Stimulated activated naive CD8-positive, alpha-beta T cell treated with anti-CD3 and anti-CD28 coated beads, Interleukin-15, amount 100 ng/mL, for 72 hours (primary cell): ENCODE measurements at regions not wholly inside any gene's neighbourhood (a gene's known extent, or its start where the extent isn't known, plus 50 kb on each side); places are given as distances from the start of the nearest gene placed in this dataset.

ENCODE experiments used
- ATAC-seq: fragments of 150-1000 bp; cut with Tn5 transposase; 2 replicates; pipeline ENCODE4 v1.10.0; 2021; ENCODE audit warnings: mild to moderate bottlenecking, moderate library complexity
- DNase-seq, 2 donors: peaks; one replicate each; pipeline ENCODE4 v3.0.0; 2021 to 2022
- H3K27ac Mint-ChIP-seq, 2 donors: one replicate each; pipeline ENCODE4 v1.8.0; 2022; ENCODE audit warnings: mild to moderate bottlenecking in 2 of 2, mixed read lengths in 2 of 2, moderate library complexity in 2 of 2
- H3K27me3 Mint-ChIP-seq: one replicate; pipeline ENCODE4 v1.8.0; 2022; ENCODE audit warnings: mixed read lengths
- H3K4me1 Mint-ChIP-seq: one replicate; pipeline ENCODE4 v1.8.0; 2022; ENCODE audit warnings: mild to moderate bottlenecking, mixed read lengths
- H3K4me3 Mint-ChIP-seq, 2 donors: one replicate each; pipeline ENCODE4 v1.8.0; 2022; ENCODE audit warnings: mild to moderate bottlenecking in 2 of 2, mixed read lengths in 2 of 2, moderate library complexity in 1 of 2
- H3K9me3 Mint-ChIP-seq, 2 donors: one replicate each; pipeline ENCODE4 v1.8.0; 2022; ENCODE audit warnings: mixed read lengths in 2 of 2

- DNase-seq, result no peak
- no peaks in the 10 kb centered on the region for H3K9me3 Mint-ChIP-seq
- H3K27ac Mint-ChIP-seq, result no peak overlapping the region
- no peak overlapping the region for H3K4me3 Mint-ChIP-seq
- H3K27me3 Mint-ChIP-seq, result peaks cover 31% of the 10 kb centered on the region
- H3K4me1 Mint-ChIP-seq, result no peaks in the 10 kb centered on the region
- ATAC-seq, result no peak
Measured at GRCh38 chr2:16615687-16616615, 49.7 kb downstream of the CYRIA start.

GRCh38 chr2:16615246-16615645 is 50.4 kb downstream of the CYRIA start:
- Mint-ChIP-seq H3K27me3 (peaks cover 25% of the 10 kb centered on the region), H3K9me3 (no peaks in the 10 kb centered on the region), H3K27ac (no peak overlapping the region), H3K4me1 (no peaks in the 10 kb centered on the region), H3K4me3 (no peak overlapping the region)
- DNase-seq (no peak), ATAC-seq (no peak)

GRCh38 chr2:16614314-16614860 is 51.2 kb downstream of the CYRIA start:
- Mint-ChIP-seq H3K4me1 (peaks cover 3% of the 10 kb centered on the region), H3K4me3 (no peak overlapping the region), H3K27me3 (peaks cover 25% of the 10 kb centered on the region), H3K9me3 (no peaks in the 10 kb centered on the region), H3K27ac (no peak overlapping the region)
- DNase-seq (no peak), ATAC-seq (no peak)

- ATAC-seq (no peak), DNase-seq (no peak)
- Mint-ChIP-seq H3K27me3 (peaks cover 25% of the 10 kb centered on the region), H3K9me3 (no peaks in the 10 kb centered on the region), H3K27ac (no peak overlapping the region), H3K4me3 (no peak overlapping the region), H3K4me1 (peaks cover 10% of the 10 kb centered on the region)
Measured at GRCh38 chr2:16613539-16614011, 52.1 kb downstream of the CYRIA start.

- ATAC-seq, result no peak
- Mint-ChIP-seq H3K27me3 (peaks cover 25% of the 10 kb centered on the region), H3K27ac (no peak overlapping the region)
Measured at GRCh38 chr2:16612490-16612889, 53.1 kb downstream of the CYRIA start.

GRCh38 chr2:16609786-16610185 is 55.8 kb downstream of the CYRIA start:
- Mint-ChIP-seq H3K27me3 (peaks cover 16% of the 10 kb centered on the region), H3K4me1 (peaks cover 10% of the 10 kb centered on the region), H3K9me3 (no peaks in the 10 kb centered on the region), H3K4me3 (no peak overlapping the region), H3K27ac (no peak overlapping the region)
- no peak for ATAC-seq
- DNase-seq, result no peak

More at GRCh38 chr2:16612490-16612889, 53.1 kb downstream of the CYRIA start:
- no peak overlapping the region for H3K4me3 Mint-ChIP-seq
- DNase-seq, result no peak
- no peaks in the 10 kb centered on the region for H3K9me3 Mint-ChIP-seq
- peaks cover 10% of the 10 kb centered on the region for H3K4me1 Mint-ChIP-seq

- H3K9me3 Mint-ChIP-seq, result no peaks in the 10 kb centered on the region
- peak; percentile 83 to 85 for DNase-seq
- H3K4me3 Mint-ChIP-seq, result peak overlapping the region; percentile 73 to 80
- no peak overlapping the region for H3K27ac Mint-ChIP-seq
- H3K27me3 Mint-ChIP-seq, result peaks cover 8% of the 10 kb centered on the region
- H3K4me1 Mint-ChIP-seq, result peaks cover 10% of the 10 kb centered on the region
- ATAC-seq, result peak; percentile 90
Measured at GRCh38 chr2:16608661-16609643, 56.7 kb downstream of the CYRIA start.

- H3K4me1 Mint-ChIP-seq, result peaks cover 10% of the 10 kb centered on the region
- DNase-seq, result no peak
- no peaks in the 10 kb centered on the region for H3K27me3 Mint-ChIP-seq
- no peak overlapping the region for H3K4me3 Mint-ChIP-seq
- no peak for ATAC-seq
- H3K9me3 Mint-ChIP-seq, result no peaks in the 10 kb centered on the region
- H3K27ac Mint-ChIP-seq, result no peak overlapping the region
Measured at GRCh38 chr2:16607301-16607700, 58.3 kb downstream of the CYRIA start.

GRCh38 chr2:16604236-16604635 is 61.4 kb downstream of the CYRIA start:
- peaks cover 7% of the 10 kb centered on the region for H3K27me3 Mint-ChIP-seq
- H3K27ac Mint-ChIP-seq, result no peak overlapping the region
- H3K4me1 Mint-ChIP-seq, result peaks cover 6% of the 10 kb centered on the region
- H3K4me3 Mint-ChIP-seq, result no peak overlapping the region
- no peak for DNase-seq
- no peaks in the 10 kb centered on the region for H3K9me3 Mint-ChIP-seq
- ATAC-seq, result no peak

- no peak for ATAC-seq
- DNase-seq, result no peak
- Mint-ChIP-seq H3K4me3 (no peak overlapping the region), H3K27me3 (no peaks in the 10 kb centered on the region), H3K4me1 (no peaks in the 10 kb centered on the region), H3K9me3 (no peaks in the 10 kb centered on the region), H3K27ac (no peak overlapping the region)
Measured at GRCh38 chr2:16591370-16591933, 74.2 kb downstream of the CYRIA start.

GRCh38 chr2:16589465-16589864 is 76.2 kb downstream of the CYRIA start:
- no peak for DNase-seq
- Mint-ChIP-seq H3K27me3 (no peaks in the 10 kb centered on the region), H3K27ac (no peak overlapping the region), H3K4me1 (no peaks in the 10 kb centered on the region), H3K9me3 (no peaks in the 10 kb centered on the region), H3K4me3 (no peak overlapping the region)
- no peak for ATAC-seq

GRCh38 chr2:16588565-16588964 is 77.1 kb downstream of the CYRIA start:
- Mint-ChIP-seq H3K4me1 (no peaks in the 10 kb centered on the region), H3K9me3 (no peaks in the 10 kb centered on the region), H3K4me3 (no peak overlapping the region), H3K27ac (no peak overlapping the region), H3K27me3 (no peaks in the 10 kb centered on the region)
- ATAC-seq, result no peak
- no peak for DNase-seq

- ATAC-seq, result no peak
- H3K27me3 Mint-ChIP-seq, result no peaks in the 10 kb centered on the region
Measured at GRCh38 chr2:16587601-16588000, 78.0 kb downstream of the CYRIA start.

GRCh38 chr2:16584824-16585540 is 80.7 kb downstream of the CYRIA start:
- Mint-ChIP-seq H3K27me3 (no peaks in the 10 kb centered on the region), H3K4me3 (no peak overlapping the region), H3K27ac (no peak overlapping the region), H3K4me1 (no peaks in the 10 kb centered on the region), H3K9me3 (no peaks in the 10 kb centered on the region)
- DNase-seq, result no peak
- no peak for ATAC-seq

More at GRCh38 chr2:16587601-16588000, 78.0 kb downstream of the CYRIA start:
- Mint-ChIP-seq H3K9me3 (no peaks in the 10 kb centered on the region), H3K27ac (no peak overlapping the region), H3K4me3 (no peak overlapping the region), H3K4me1 (no peaks in the 10 kb centered on the region)
- no peak for DNase-seq

GRCh38 chr2:16584084-16584483 is 81.5 kb downstream of the CYRIA start:
- H3K27me3 Mint-ChIP-seq, result peaks cover 8% of the 10 kb centered on the region
- no peak overlapping the region for H3K27ac Mint-ChIP-seq
- no peaks in the 10 kb centered on the region for H3K9me3 Mint-ChIP-seq
- ATAC-seq (no peak), DNase-seq (no peak)
- no peak overlapping the region for H3K4me3 Mint-ChIP-seq
- no peaks in the 10 kb centered on the region for H3K4me1 Mint-ChIP-seq
